Mammary epithelial cell (primary cell): ENCODE measurements at regions not wholly inside any gene's neighbourhood (a gene's known extent, or its start where the extent isn't known, plus 50 kb on each side); places are given as distances from the start of the nearest gene placed in this dataset.

Experiments
- CTCF ChIP-seq, 2 donors: IDR thresholded peaks in 1 of 2; conservative IDR thresholded peaks in 1 of 2; 2 replicates each; pipeline ENCODE4 v1.5.1; 2011 to 2012; ENCODE audit warnings: inconsistent platforms in 2 of 2, low read length in 2 of 2, mild to moderate bottlenecking in 2 of 2, control low read depth in 1 of 2, low read depth in 1 of 2; ENCODE audit not compliant: insufficient read depth in 1 of 2; ENCODE audit errors: extremely low read depth in 1 of 2
- EZH2 ChIP-seq: IDR thresholded peaks from 2 replicates; pipeline ENCODE4 v1.6.1; 2012; ENCODE audit warnings: low read length, inconsistent platforms, borderline replicate concordance

DNA sequence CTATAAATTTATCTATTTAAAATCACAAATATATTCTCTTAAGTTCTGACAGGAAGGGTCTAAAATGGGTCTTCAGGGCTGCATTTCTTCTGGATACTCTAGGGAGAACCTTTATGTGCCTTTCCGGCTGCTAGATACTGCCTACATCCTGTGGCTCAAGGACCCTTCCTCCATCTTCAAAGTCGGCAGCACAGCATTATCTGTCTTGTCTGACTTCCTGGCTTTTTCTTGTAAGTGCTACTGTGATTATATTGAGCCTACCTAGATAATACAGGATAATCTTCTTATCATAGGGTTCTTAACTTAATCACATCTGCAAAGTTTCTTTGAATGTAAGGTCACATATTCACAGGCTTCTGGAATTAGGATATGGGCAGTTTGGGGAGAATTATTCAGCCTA is 943.8 kb upstream of the TYRP1 start:
- TF ChIP-seq CTCF (conservative IDR thresholded peaks at IDR 0.05 in 1 of 2, IDR thresholded peaks at IDR 0.05 in 1 of 2; ENCODE audit: extremely low read depth in 1 of 2, insufficient read depth in 1 of 2, low read depth in 1 of 2, low read length in 2 of 2) = no peak
- TF ChIP-seq EZH2 = no peak
